ENCODE measurements at regions not wholly inside any gene's neighbourhood (a gene's known extent, or its start where the extent isn't known, plus 50 kb on each side); places are given as distances from the start of the nearest gene placed in this dataset.

GRCh38 chr16:86202267-86202666 lies 303.3 kb downstream of the IRF8 start:
- 71 to 72% methylated on average over 16 of the region's 16 CpGs for WGBS, 2 donors
- TF ChIP-seq CTCF (IDR thresholded peaks at IDR 0.05) (no peak), POLR2A (IDR thresholded peaks at IDR 0.05) (no peak)
- intact Hi-C loops (cut with DNase I) = no loop called here
- H3K27me3 ChIP-seq = no peaks in the 10 kb centered on the region
- no peaks in the 10 kb centered on the region for H3K9me3 ChIP-seq
- H3K27ac ChIP-seq = no peak overlapping the region
- no peak for DNase-seq
- no peak overlapping the region for H3K4me3 ChIP-seq (replicated peaks in 1 of 3)
- H3K36me3 ChIP-seq = no peaks in the 10 kb centered on the region
- H3K4me1 ChIP-seq = no peaks in the 10 kb centered on the region

GRCh38 chr16:86202760-86203426 lies 303.9 kb downstream of the IRF8 start:
- no peaks in the 10 kb centered on the region for H3K27me3 ChIP-seq
- H3K36me3 ChIP-seq = no peaks in the 10 kb centered on the region
- H3K4me3 ChIP-seq (replicated peaks in 1 of 3) = no peak overlapping the region
- intact Hi-C loops (cut with DNase I) = no loop called here
- H3K9me3 ChIP-seq = no peaks in the 10 kb centered on the region
- no peak for DNase-seq
- H3K27ac ChIP-seq = no peak overlapping the region
- TF ChIP-seq CTCF (IDR thresholded peaks at IDR 0.05) (no peak), POLR2A (IDR thresholded peaks at IDR 0.05) (no peak)
- 78 to 82% methylated on average over 11 of the region's 11 CpGs for WGBS, 2 donors
- H3K4me1 ChIP-seq = no peaks in the 10 kb centered on the region

- Histone ChIP-seq H3K4me3 (replicated peaks in 1 of 3) (no peak overlapping the region), H3K4me1 (no peaks in the 10 kb centered on the region), H3K36me3 (no peaks in the 10 kb centered on the region), H3K27me3 (no peaks in the 10 kb centered on the region), H3K27ac (no peak overlapping the region), H3K9me3 (no peaks in the 10 kb centered on the region)
- DNase-seq = no peak
- WGBS, 2 donors = 84 to 93% methylated on average over 18 to 19 of the region's 19 CpGs
- intact Hi-C loops (cut with DNase I) = no loop called here
- no peak for TF ChIP-seq CTCF (IDR thresholded peaks at IDR 0.05)
Measured at GRCh38 chr16:86203557-86204275, 304.8 kb downstream of the IRF8 start.

- H3K4me3 ChIP-seq (replicated peaks in 1 of 3) = no peak overlapping the region
- DNase-seq = no peak
- intact Hi-C loops (cut with DNase I) = no loop called here
- H3K27me3 ChIP-seq = no peaks in the 10 kb centered on the region
- H3K36me3 ChIP-seq = no peaks in the 10 kb centered on the region
- no peaks in the 10 kb centered on the region for H3K9me3 ChIP-seq
- no peaks in the 10 kb centered on the region for H3K4me1 ChIP-seq
- TF ChIP-seq CTCF (IDR thresholded peaks at IDR 0.05) = no peak
- no peak for TF ChIP-seq POLR2A (IDR thresholded peaks at IDR 0.05)
- no peak overlapping the region for H3K27ac ChIP-seq
- WGBS, 2 donors = 76 to 79% methylated on average over 16 of the region's 16 CpGs
Measured at GRCh38 chr16:86205521-86206245, 304.6 kb upstream of the FOXF1 start.

GRCh38 chr16:86207350-86207749 lies 303.0 kb upstream of the FOXF1 start:
- TF ChIP-seq POLR2A (IDR thresholded peaks at IDR 0.05) (no peak), CTCF (IDR thresholded peaks at IDR 0.05) (no peak)
- no peaks in the 10 kb centered on the region for H3K9me3 ChIP-seq
- DNase-seq = no peak
- no peaks in the 10 kb centered on the region for H3K4me1 ChIP-seq
- no peaks in the 10 kb centered on the region for H3K36me3 ChIP-seq
- intact Hi-C loops (cut with DNase I) = no loop called here
- no peak overlapping the region for H3K4me3 ChIP-seq (replicated peaks in 1 of 3)
- H3K27me3 ChIP-seq = no peaks in the 10 kb centered on the region
- no peak overlapping the region for H3K27ac ChIP-seq
- 50 to 62% methylated on average over 2 to 4 of the region's 5 CpGs for WGBS, 2 donors
